ENCODE measurements at regions not wholly inside any gene's neighbourhood (a gene's known extent, or its start where the extent isn't known, plus 50 kb on each side); places are given as distances from the start of the nearest gene placed in this dataset.

DNA sequence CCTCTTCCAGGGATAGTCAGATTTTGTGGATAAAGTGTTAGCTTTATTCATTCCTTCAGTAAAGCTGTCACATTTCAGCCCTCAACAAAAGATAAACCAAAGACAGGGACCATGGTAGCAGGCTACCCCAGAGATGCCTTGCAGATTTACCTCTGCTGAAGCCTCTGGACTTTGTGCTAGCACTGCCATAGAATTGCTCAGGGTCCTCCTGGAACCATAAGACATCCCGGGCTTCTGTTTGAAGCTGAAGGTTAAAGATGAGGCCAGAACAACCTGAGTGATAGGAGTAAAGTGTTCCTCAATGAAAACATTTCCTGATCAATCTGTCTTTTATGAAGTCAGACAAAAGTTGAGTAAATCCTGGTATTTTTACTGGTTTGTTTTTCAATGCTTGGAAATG lies 57.5 kb upstream of the ARL15 start:
- DNase-seq (ENCODE audit: low read depth in 2 of 2), result no peak

DNA sequence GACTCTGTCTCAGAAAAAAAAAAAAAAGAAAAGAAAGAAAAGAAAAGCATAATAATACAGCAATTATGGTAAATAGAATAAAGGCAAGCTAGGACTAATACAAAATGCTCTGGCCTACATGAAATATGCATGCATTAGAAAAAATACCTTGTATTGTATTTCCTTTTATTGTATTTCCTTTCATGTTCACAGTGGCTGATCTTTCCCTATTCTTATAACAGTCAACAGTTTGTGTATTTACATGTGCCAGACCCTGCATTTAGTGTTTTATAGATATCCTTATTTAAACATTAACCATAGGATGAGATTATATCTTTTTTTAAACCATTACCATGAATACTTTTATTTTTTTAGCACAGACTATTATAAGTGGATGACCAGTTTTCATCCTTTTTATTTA lies 56.3 kb upstream of the ARL15 start:
- DNase-seq (ENCODE audit: low read depth in 2 of 2), result no peak

- DNase-seq (ENCODE audit: low read depth in 2 of 2), result peak in 1 of 2 donors; percentile 40
Measured at GRCh38 chr5:54363669-54364068, 53.3 kb upstream of the ARL15 start.

- DNase-seq (ENCODE audit: low read depth in 2 of 2), result no peak
Measured at GRCh38 chr5:54362992-54363625, 52.7 kb upstream of the ARL15 start.

- DNase-seq (ENCODE audit: low read depth in 2 of 2), result peak; percentile 58 to 84
Measured at GRCh38 chr5:54362434-54362833, 52.1 kb upstream of the ARL15 start.

- no peak for DNase-seq (ENCODE audit: low read depth in 2 of 2)
Measured at GRCh38 chr5:54361691-54362411, 51.5 kb upstream of the ARL15 start.

DNA sequence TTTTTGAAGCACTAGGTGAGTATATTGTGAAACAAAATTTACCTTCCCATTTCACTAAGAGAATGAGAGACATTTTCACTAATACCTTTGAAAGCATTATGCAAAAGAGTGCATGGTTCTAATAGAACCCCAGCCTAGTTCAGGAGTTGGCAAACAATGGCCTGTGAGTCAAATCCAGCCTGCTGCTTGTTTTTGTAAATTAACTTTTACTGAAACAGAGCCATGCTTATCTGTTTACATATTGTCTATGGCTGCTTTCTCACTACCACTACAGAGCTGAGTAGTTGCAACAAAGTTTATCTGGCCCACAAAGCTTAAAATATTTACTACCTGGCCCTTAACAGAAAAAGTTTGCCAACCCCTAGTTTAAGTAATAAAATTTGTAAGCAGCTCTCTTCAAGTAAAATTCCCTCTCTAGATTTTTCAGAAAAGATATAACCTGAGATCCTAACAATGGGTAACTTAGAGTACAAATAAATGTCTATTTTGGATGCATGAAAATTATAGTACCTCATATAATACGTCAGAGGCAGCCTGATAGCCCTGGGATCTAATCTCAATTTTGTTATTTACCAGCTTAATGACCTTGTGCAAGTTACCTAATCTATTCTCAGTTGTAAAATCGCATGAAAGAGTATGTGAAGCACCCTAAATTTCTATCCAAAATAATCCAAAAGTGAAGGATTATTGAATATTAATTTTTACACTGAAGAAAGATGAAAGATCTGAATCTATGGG lies 50.7 kb upstream of the ARL15 start:
- no peak for DNase-seq (ENCODE audit: low read depth in 2 of 2)
